ENCODE measurements at regions not wholly inside any gene's neighbourhood (a gene's known extent, or its start where the extent isn't known, plus 50 kb on each side); places are given as distances from the start of the nearest gene placed in this dataset.
"Not testable (repeated sequence)": the region's sequence is repeated elsewhere in the genome, so short reads cannot be mapped to it uniquely, and the experiment has no call there.

GRCh38 chr3:20316238-20316637, 130.2 kb upstream of the SGO1 start:
- DNase-seq: no peak

- DNase-seq: no peak
These were observed 124.6 kb upstream of the SGO1 start for GRCh38 chr3:20310629-20311028.

- no peak for DNase-seq
These were observed 121.4 kb upstream of the SGO1 start for GRCh38 chr3:20307383-20307782.

DNA sequence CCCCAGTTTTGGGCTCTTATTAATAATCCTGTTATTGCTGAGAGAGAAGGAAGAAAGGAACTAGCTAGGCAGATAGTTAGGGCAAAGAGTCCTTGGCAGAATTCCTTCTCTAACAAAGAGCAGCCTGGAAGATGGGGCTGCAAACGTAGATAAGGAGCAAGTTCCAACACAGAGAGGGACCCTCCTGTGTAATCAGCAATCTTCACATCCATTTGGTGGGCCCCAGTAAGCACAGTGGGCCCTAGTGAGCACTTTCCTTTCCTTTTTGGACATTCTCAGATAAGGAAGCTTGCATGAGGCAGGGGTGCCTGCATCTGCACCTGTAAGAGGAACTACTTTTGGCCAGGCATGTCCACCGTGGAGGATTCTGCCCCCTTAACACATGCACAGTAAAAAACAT, 119.6 kb upstream of the SGO1 start:
- no peak for DNase-seq

- no peak for DNase-seq
These were observed 116.8 kb upstream of the SGO1 start for GRCh38 chr3:20302766-20303165.

GRCh38 chr3:20288050-20288449, 102.0 kb upstream of the SGO1 start:
- DNase-seq: no peak

DNA sequence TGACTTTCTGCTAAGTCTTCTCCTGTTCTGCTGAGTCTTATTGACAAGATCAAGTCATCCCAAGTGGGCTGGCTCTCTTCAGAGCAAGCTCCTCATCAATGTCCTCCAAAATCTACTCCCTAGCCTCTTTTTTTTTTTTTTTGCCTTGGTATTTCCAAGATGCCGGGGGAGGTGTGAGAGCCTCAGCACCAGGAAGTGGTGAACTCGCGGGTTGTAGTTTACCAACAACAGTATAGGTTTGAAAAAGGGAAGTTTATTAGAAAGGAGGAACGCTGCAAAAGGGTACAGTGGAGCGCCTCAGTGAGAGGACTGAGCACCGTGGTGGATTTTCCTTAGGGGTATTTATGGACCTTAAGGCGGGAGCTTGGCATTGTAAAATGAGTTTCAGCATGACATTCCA, 94.3 kb upstream of the SGO1 start:
- DNase-seq: no peak

DNA sequence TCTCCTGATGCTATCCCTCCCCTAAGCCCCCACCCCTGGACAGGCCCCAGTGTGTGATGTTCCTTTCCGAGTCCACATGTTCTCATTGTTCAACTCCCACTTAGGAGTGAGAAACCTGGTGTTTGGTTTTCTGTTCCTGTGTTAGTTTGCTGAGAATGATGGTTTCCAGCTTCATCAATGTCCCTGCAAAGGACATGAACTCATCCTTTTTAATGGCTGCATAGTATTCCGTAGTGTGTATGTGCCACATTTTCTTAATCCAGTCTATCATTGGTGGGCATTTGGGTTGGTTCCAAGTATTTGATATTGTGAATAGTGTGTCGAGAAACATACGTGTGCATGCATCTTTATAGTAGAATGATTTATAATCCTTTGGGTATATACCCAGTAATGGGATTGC, 80.0 kb upstream of the SGO1 start:
- DNase-seq: not testable (repeated sequence)

DNA sequence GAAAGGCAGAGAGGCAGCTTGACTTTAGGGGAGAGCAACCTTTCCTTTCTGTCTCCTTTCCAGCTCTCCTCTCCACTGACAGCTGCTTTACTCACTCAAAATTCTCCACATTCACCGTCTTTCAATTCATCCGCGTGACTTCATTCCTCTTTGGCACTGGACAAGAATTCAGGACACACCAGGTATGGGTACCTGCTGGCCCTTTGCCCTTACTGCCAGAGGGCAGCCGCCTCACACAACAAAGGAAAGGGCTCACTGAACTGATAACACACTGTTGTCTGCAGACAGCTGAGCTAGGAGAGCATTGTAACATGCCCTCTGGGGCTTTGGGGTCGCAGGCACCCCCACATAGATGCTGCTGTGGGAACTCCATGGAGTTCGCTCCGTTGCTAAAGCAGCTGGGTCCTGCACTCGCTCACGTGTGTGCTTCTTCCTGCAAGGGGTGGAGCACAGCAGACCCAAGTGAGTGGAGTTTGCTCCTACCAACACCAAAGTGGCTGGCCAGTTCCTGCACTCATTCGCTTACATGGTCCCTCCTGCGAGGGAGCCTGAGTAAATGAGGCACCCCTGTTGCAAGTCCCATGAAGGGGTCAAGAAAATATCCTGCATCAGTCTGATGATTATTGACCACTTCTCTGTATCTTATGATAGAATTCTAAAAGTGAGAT, 79.0 kb upstream of the SGO1 start:
- DNase-seq: no peak

DNA sequence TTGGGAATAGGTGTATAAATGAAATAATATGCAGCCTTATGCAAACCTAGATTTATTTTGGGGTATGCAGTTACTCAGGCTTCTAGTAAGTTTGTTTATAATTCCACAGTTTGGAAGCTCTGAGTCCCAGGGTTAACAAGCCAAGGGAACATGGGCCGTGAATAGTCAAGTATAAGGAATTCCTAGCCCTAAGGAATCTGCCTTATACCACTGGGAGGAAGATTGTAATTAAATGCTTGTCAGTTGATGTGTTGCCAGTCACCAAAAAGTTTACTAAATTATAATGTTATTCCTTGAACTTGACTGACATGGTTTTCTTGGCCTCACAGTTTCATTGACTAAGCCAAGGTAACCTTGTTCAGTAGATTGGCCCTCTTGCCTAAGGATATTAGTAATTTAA, 72.4 kb upstream of the SGO1 start:
- DNase-seq: no peak

DNA sequence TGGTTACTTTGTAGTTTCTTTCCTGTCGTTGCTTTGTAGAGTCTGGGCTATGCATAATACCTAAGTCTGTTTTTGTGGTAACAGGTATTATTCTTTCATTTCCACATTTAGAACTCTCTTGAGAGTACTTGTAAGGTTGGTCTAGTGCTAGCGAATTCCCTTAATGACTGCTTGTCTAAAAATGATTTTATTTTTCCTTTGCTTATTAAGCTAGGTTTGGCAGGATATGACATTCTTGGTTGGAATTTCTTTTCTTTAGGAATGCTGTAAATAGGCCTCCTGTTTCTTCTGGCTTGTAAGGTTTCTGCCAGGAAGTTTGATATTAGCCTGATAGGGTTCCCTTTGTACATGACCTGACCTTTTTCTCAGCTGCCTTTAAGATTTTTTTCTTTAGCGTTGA, 70.1 kb upstream of the SGO1 start:
- no peak for DNase-seq

DNA sequence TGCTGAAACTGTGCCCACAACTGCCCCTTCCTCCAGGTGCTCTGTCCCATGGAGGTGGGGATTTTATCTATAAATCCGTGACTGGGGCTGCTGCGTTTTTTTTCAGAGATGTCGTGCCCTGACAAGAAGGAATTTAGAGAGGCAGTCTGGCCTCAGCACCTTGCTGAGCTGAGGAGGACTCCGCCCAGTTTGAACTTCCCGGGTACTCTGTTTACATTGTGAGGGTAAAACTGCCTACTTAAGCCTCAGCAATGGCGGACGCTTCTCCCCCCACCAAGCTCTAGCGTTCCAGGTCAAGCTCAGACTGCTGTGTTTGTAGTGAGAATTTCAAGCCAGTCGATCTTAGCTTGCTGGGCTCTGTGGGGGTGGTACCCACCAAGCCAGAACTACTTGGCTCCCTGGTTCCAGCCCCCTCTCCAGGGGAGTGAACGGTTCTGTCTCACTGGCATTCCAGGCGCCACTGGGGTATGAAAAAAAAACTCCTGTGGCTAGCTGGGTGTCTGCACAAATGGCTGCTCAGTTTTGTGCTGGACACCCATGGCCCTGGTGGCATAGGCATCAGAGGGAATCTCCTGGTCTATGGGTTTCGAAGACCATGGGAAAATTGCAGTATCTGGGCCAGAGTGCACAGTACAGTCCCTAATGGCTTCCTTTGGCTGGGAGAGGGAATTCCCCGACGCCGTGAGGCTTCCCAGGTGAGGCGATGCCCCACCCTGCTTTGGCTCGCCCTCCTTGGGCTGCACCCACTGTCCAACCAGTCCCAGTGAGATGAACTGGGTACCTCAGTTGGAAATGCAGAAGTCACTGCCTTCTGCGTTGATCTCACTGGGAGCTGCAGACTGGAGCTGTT, 68.5 kb upstream of the SGO1 start:
- no peak for DNase-seq

DNA sequence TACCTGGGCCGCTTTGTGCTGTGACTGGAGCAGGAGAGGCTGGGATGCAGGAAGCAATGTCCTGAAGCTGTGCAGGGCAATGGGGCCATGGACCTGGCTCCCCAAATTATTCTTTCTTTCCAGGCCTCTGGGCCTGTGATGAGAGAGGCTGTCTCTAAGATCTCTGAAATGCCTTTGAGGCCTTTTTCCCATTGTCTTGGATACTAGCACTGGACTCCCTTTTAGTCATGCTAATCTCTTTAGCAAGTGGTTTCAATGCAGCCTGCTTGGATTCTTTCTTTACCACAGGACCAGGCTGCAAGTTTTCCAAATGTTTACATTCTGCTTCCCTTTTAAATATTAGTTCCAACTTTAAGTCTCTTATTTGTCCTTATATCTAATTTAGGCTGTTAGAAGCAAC, 64.8 kb upstream of the SGO1 start:
- no peak for DNase-seq

- DNase-seq: no peak
These were observed 64.3 kb upstream of the SGO1 start for GRCh38 chr3:20250314-20250713.

DNA sequence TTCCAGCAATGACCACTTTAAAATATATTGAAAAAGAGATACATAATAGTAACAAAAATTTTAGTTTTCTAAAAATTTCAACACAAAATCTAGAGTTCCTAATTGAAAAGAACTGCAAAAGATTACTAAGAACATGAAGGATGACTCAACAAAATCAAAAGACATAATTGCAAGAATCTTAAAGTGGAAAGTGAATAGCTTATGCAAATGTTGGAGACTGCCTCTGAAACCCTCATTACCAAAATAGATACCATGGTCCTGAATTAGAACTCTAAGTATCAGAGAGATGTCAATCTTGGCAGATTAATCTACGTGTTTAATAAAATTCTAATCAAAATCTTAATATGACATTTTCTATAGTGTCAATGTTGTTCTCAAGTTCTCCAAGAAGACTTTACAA, 60.7 kb upstream of the SGO1 start:
- DNase-seq: no peak

DNA sequence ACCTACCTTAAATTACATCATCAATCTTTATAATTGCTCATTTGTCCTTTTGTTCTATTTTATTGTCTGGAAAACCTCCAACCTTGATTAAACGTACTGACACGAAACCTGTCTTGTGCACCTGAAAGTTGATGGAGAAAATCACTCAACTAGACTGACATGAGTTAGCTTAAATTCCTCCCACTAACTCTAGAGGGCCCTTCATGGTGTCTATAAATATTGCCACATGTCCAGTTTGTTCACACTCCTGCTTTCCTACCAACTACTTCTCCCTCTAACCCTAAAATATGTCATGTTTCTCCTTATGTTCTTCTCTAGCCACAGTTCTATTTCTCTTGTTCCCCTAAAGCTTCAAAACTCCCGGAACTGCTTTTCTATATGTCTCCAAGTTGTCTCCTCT, 59.8 kb upstream of the SGO1 start:
- no peak for DNase-seq

DNA sequence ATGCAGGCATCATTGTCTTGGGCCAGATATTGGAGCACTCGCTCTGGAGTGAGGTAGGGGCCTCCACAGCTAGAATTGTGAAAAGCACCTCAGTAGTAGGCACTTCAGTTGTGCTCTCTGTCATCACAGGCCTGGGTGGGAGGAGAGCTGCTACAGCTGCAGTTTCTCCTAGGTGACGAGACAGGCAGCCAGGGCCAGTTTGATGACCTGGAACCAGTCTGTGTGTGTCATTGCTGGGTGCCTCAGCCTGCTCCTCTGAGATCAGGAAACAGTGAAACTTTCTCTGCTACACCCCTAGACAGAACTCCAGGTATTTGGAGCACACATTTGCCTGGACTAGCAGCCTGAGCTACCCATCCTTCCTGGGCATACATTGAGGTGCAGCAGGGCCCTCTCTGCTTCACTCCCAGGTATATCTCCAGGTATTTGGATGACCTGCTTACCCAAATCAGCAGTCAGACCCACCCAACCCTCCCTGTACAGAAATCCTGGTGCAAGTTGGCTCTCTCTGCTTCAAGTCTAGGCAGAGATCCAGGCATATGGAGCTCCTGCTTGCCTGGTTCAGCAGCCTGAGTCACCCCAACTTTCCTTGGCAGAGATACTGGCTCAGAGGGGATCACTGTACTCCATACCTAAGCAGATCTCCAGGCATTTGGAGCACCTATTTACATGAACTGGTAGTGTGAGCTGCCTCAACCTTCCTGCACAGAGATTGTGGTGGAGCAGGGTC, 54.3 kb upstream of the SGO1 start:
- no peak for DNase-seq

DNA sequence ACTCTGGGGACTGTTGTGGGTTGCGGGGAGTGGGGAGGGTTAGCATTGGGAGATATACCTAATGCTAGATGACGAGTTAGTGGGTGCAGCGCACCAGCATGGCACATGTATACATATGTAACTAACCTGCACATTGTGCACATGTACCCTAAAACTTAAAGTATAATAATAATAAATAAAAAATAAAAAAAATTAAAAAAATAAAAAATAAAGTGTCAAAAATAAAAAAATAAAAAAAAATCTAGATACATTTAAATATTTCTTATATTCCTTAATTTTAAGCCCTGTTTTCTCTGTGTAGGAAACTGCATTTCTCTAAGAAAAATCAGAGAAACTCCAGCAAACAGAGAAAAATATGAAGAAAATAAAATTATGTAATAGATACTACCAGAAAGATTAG, 52.2 kb upstream of the SGO1 start:
- not testable (repeated sequence) for DNase-seq

GRCh38 chr3:20236603-20237002, 50.6 kb upstream of the SGO1 start:
- DNase-seq: no peak
